GM21723 (cell line): ENCODE measurements at regions not wholly inside any gene's neighbourhood (a gene's known extent, or its start where the extent isn't known, plus 50 kb on each side); places are given as distances from the start of the nearest gene placed in this dataset.
"Not testable (repeated sequence)": the region's sequence is repeated elsewhere in the genome, so short reads cannot be mapped to it uniquely, and the experiment has no call there.

Source experiments
- ATAC-seq: cut with Tn5 transposase; IDR thresholded peaks from one replicate; pipeline ENCODE4 v1.9.1; 2021; ENCODE audit warnings: mild to moderate bottlenecking, moderate library complexity; ENCODE audit not compliant: unreplicated experiment

GRCh38 chr11:64428693-64429092, 69.7 kb downstream of the RPS6KA4 start:
- ATAC-seq: no peak

GRCh38 chr11:64429970-64430369, 71.0 kb downstream of the RPS6KA4 start:
- ATAC-seq: no peak

DNA sequence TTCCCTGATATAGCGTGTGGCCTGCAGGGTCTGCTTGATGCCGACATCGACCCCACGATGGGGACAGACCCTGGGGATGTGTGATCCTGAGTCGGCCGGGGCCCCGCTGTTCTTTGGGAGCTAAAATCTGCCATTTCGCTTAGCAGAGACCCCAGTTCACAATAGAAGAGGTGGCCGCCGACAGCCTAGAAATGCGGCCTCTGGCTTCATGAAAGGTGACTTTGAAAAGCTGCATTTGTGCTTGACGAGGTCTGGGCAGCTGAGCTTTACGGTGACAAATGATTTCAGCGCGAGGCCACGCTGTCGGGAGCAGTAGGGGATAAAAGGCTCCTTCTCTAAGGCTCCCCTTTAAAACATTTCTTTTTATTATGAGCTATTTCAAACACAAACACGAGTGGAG, 71.7 kb downstream of the RPS6KA4 start:
- ATAC-seq: no peak

- ATAC-seq: no peak
These were observed 77.0 kb downstream of the RPS6KA4 start for GRCh38 chr11:64436000-64436399.

GRCh38 chr11:64437426-64437825, 78.5 kb downstream of the RPS6KA4 start:
- ATAC-seq: no peak

- ATAC-seq: no peak
These were observed 80.2 kb downstream of the RPS6KA4 start for GRCh38 chr11:64438986-64439771.

GRCh38 chr11:64439772-64440491, 81.0 kb downstream of the RPS6KA4 start:
- not testable (repeated sequence) for ATAC-seq

DNA sequence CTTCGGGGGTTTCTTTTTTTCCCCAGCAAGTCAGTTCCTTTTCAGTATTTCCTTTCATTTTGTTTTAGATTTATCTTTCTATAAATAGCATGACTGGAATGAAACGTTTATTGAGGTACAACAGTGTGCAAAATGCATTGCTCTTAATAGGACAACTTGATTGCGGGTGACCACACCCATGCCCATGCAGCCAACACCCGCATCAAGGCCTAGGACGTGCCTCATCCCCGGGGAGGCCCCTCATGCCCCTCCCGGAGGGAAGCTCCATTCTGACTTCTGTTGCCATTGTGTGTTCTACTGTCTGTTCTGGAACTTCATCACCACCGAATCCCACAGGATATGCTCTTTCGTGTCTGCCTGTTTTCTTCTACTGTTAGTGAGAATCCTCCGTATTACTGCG, 82.2 kb downstream of the RPS6KA4 start:
- no peak for ATAC-seq

- ATAC-seq: no peak
These were observed 84.0 kb downstream of the RPS6KA4 start for GRCh38 chr11:64443001-64443400.

DNA sequence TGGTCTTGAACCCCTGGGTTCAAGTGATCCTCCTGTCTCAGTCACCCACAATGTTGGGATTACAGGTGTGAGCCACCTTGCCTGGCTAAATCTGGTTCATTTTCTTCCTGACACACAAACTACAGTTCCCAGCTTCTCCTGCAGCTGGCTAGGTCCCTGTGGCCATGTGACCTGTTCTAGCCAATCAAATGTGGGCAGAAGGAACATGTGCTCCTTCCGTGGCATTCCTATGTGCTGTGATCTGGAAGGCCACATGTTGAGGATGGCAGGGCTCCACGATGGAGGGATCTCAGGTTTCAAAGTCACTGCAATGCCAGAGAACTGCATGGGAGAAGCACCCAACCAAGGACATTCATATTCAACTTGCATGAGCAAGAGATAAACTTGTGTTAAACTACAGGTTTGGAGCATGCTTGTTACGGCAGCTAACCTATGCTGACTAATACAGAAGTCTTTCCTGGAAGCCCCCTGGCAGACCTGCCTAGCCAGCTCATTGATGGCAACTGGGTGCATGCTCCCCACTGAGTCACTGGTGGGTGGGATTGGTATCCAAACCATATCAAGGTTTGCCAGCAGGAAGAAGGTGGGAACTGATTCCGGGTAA, 86.0 kb downstream of the RPS6KA4 start:
- no peak for ATAC-seq

DNA sequence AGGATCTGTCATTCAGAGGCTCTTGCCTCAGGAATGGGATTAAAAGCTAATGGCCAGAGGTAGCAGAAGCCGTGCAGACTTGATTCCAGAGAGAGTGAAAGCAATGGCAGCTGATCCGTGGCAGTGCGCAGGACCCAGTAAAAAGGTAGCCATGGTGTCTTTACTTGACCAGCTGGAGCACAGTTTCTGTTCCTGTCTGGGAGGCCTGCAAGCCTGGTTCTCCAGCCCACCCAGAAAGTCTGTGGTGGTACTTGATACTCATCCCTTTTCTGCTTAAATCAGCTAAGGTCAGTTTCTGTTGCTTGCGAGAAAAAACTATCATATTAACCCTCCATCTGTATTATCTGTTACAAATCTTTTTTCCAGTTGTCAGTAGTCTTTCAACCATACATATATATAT, 86.7 kb downstream of the RPS6KA4 start:
- ATAC-seq: no peak

DNA sequence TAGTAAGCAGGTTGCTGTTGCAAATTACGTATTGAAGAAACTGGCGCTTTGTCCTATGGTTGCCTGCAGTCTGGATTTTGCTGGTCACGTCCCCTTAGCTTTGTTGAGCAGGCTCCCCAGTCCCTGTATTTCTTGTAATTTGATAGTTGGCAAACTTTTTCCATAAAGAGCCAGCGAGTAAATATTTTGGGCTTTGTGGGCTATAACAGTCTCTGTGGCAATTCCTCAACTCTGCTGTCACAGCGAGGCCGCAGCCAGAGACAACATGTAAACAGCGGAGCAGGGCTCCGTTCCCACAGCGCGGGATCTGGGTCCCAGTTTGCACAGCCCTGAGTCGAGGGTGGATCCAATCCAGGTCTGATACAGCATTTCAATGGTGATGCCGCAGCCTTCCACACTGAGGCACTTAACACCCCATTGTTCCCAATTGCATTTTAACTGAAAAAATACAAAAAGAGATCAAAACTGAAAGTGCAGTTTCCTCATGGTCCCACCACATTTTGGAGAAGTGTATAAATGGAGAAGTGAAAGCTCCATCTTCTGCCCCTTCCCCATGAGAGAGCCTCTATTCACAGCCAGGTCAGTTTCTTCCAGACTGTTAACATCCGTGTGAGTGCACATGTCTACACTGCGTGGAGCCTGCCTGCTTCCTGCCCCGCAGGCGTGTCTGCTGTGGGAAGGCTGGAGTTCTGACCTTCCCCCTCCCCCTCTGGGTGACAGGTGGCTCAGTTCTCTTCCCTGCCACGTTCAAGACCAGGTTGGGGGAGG, 89.1 kb downstream of the RPS6KA4 start:
- ATAC-seq: peak; percentile 53

DNA sequence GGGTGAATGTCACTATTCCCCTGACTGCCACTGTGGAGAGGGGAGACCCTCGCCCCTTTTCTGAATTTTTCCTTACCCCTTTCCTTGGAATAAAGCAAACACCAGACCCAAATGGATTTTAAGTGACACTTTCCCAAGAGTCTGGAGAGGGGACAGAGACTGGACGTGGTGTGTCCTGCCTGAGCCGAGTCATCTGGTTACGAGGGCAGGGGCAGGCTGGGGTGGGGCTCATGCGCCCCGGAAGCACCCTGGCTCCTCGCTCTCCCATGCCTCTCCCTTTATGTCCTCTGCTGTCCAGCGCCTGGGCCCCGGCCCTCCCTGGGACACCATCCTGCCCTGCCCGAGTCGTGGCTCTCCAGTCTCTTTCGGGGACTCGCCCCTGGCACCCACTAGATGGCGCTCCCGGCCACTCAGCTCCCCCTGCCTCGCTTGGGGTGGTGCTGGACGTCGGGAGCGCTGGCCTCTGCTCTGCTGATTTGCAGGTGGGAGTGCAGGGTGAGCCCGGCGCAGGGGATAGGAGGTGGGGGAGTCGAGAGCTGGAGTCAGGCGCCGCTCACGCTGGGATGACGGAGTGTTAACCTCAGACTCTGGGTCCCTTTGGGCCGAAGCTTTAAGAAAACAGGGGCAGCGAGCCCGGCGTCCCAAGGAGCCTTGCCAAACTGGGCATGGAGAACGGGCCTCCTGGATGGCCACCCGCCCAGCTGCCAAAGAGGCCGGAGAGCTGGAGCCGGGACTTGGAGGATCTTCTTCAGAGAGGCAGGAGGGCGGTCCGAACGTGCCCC, 89.8 kb downstream of the RPS6KA4 start:
- peak; percentile 52 for ATAC-seq

- ATAC-seq: peak; percentile 76
These were observed 90.6 kb downstream of the RPS6KA4 start for GRCh38 chr11:64449381-64450167.

- ATAC-seq: no peak
These were observed 91.2 kb downstream of the RPS6KA4 start for GRCh38 chr11:64450168-64450560.

DNA sequence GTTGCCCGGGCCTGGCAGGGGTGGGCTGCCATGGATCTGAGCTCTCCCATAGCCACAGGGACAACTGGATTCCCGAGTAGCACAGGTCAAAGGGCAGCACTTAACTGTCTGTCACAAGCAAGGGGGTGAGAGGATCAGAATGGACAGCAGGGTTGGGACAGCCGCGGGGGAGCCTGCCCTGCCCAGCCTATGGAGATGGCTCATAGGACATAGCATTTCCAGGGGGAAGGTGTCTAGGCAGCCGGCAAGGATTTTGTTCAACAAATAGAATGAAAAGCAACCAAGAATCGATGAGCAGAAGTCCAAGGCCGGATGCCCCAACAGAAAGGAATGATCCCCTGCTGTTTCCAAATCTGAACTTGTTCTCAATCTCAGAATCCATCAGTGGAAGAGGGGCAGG, 92.9 kb downstream of the RPS6KA4 start:
- ATAC-seq: no peak

DNA sequence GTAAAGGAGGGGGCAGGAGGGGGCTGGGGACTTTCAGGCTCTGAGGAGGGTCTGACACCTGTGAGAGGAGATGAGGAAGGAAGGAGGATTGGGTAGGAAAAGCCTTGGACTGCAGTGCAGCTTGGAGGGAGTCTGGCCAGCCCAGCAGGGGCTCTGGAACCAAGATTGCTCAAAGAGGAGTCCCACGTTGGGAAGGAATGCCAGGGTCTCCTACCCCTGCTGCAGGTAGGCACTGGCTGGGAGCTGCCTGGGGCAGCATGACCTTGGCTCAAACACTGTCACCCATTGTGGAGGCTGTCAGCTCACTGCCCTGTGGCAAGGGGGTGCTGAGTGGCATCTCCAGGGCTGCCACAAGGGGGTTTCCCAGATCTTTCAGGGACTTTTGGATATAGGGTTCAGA, 94.5 kb downstream of the RPS6KA4 start:
- ATAC-seq: no peak

- ATAC-seq: no peak
These were observed 96.7 kb downstream of the RPS6KA4 start for GRCh38 chr11:64455456-64456261.
